GM19438 (cell line): ENCODE measurements at regions not wholly inside any gene's neighbourhood (a gene's known extent, or its start where the extent isn't known, plus 50 kb on each side); places are given as distances from the start of the nearest gene placed in this dataset.
"Not testable (repeated sequence)": the region's sequence is repeated elsewhere in the genome, so short reads cannot be mapped to it uniquely, and the experiment has no call there.

Experiments
- ATAC-seq: cut with Tn5 transposase; IDR thresholded peaks from one replicate; pipeline ENCODE4 v1.9.1; 2021; ENCODE audit warnings: low read depth; ENCODE audit not compliant: unreplicated experiment

- ATAC-seq = no peak
These were observed 299.1 kb upstream of the AMIGO2 start for GRCh38 chr12:47378907-47379306.

GRCh38 chr12:47378222-47378582 is 298.4 kb upstream of the AMIGO2 start:
- ATAC-seq = no peak

- ATAC-seq = no peak
These were observed 297.9 kb upstream of the AMIGO2 start for GRCh38 chr12:47377414-47378221.

- no peak for ATAC-seq
These were observed 297.2 kb upstream of the AMIGO2 start for GRCh38 chr12:47376927-47377326.

GRCh38 chr12:47373554-47374150 is 293.9 kb upstream of the AMIGO2 start:
- no peak for ATAC-seq

- no peak for ATAC-seq
These were observed 290.7 kb upstream of the AMIGO2 start for GRCh38 chr12:47370421-47370820.

GRCh38 chr12:47369085-47369484 is 289.3 kb upstream of the AMIGO2 start:
- ATAC-seq = no peak

- no peak for ATAC-seq
These were observed 288.3 kb upstream of the AMIGO2 start for GRCh38 chr12:47367912-47368537.

GRCh38 chr12:47366579-47366978 is 286.8 kb upstream of the AMIGO2 start:
- no peak for ATAC-seq

GRCh38 chr12:47366157-47366556 is 286.4 kb upstream of the AMIGO2 start:
- no peak for ATAC-seq

- ATAC-seq = not testable (repeated sequence)
These were observed 285.8 kb upstream of the AMIGO2 start for GRCh38 chr12:47365443-47366076.

- no peak for ATAC-seq
These were observed 284.5 kb upstream of the AMIGO2 start for GRCh38 chr12:47364261-47364660.

- no peak for ATAC-seq
These were observed 282.5 kb upstream of the AMIGO2 start for GRCh38 chr12:47362126-47362705.

- ATAC-seq = peak; percentile 79
These were observed 281.7 kb upstream of the AMIGO2 start for GRCh38 chr12:47361389-47362021.

- peak; percentile 27 for ATAC-seq
These were observed 281.1 kb upstream of the AMIGO2 start for GRCh38 chr12:47360771-47361388.

- ATAC-seq = no peak
These were observed 280.3 kb upstream of the AMIGO2 start for GRCh38 chr12:47360093-47360480.

GRCh38 chr12:47359310-47360092 is 279.7 kb upstream of the AMIGO2 start:
- no peak for ATAC-seq

GRCh38 chr12:47357006-47357405 is 277.2 kb upstream of the AMIGO2 start:
- not testable (repeated sequence) for ATAC-seq

GRCh38 chr12:47356129-47356700 is 276.5 kb upstream of the AMIGO2 start:
- ATAC-seq = peak; percentile 66
